ENCODE measurements at regions not wholly inside any gene's neighbourhood (a gene's known extent, or its start where the extent isn't known, plus 50 kb on each side); places are given as distances from the start of the nearest gene placed in this dataset.

- DNase-seq: no peak
These were observed 127.9 kb upstream of the STT3B start for GRCh38 chr3:31404871-31405270.

- DNase-seq: no peak
These were observed 127.2 kb upstream of the STT3B start for GRCh38 chr3:31405515-31405914.

- DNase-seq: no peak
These were observed 125.8 kb upstream of the STT3B start for GRCh38 chr3:31406896-31407295.

GRCh38 chr3:31407665-31408064, 125.1 kb upstream of the STT3B start:
- no peak for DNase-seq

- no peak for DNase-seq
These were observed 124.0 kb upstream of the STT3B start for GRCh38 chr3:31408720-31409119.

GRCh38 chr3:31409389-31409788, 123.3 kb upstream of the STT3B start:
- DNase-seq: no peak

GRCh38 chr3:31409866-31410265, 122.9 kb upstream of the STT3B start:
- DNase-seq: no peak

GRCh38 chr3:31410411-31410810, 122.3 kb upstream of the STT3B start:
- DNase-seq: no peak

- DNase-seq: no peak
These were observed 119.9 kb upstream of the STT3B start for GRCh38 chr3:31412832-31413231.

GRCh38 chr3:31413515-31413914, 119.2 kb upstream of the STT3B start:
- DNase-seq: no peak

- no peak for DNase-seq
These were observed 115.7 kb upstream of the STT3B start for GRCh38 chr3:31416980-31417379.

- DNase-seq: no peak
These were observed 115.2 kb upstream of the STT3B start for GRCh38 chr3:31417486-31417885.

GRCh38 chr3:31420311-31420710, 112.4 kb upstream of the STT3B start:
- DNase-seq: no peak

- no peak for DNase-seq
These were observed 111.2 kb upstream of the STT3B start for GRCh38 chr3:31421314-31422048.

- no peak for DNase-seq
These were observed 110.5 kb upstream of the STT3B start for GRCh38 chr3:31422237-31422636.

GRCh38 chr3:31423482-31423881, 109.2 kb upstream of the STT3B start:
- DNase-seq: no peak

GRCh38 chr3:31425401-31425800, 107.3 kb upstream of the STT3B start:
- no peak for DNase-seq

- no peak for DNase-seq
These were observed 105.1 kb upstream of the STT3B start for GRCh38 chr3:31427623-31428022.

GRCh38 chr3:31431321-31431720, 101.4 kb upstream of the STT3B start:
- no peak for DNase-seq

- no peak for DNase-seq
These were observed 99.6 kb upstream of the STT3B start for GRCh38 chr3:31432897-31433678.

- no peak for DNase-seq
These were observed 99.1 kb upstream of the STT3B start for GRCh38 chr3:31433679-31433992.

- DNase-seq: no peak
These were observed 97.9 kb upstream of the STT3B start for GRCh38 chr3:31434819-31435218.

GRCh38 chr3:31436830-31437229, 95.9 kb upstream of the STT3B start:
- no peak for DNase-seq

- no peak for DNase-seq
These were observed 94.0 kb upstream of the STT3B start for GRCh38 chr3:31438742-31439141.
